NCI-H748 (cell line): ENCODE measurements at regions not wholly inside any gene's neighbourhood (a gene's known extent, or its start where the extent isn't known, plus 50 kb on each side); places are given as distances from the start of the nearest gene placed in this dataset.
"Not testable (repeated sequence)": the region's sequence is repeated elsewhere in the genome, so short reads cannot be mapped to it uniquely, and the experiment has no call there.

Source experiments
- DNase-seq: peaks from one replicate; lab custom pipeline; 2025; ENCODE audit not compliant: unreplicated experiment; lab: John Stamatoyannopoulos, UW

GRCh38 chr1:238672806-238673205 is 713.6 kb upstream of the CHRM3 start:
- DNase-seq, result no peak

GRCh38 chr1:238672262-238672661 is 714.1 kb upstream of the CHRM3 start:
- no peak for DNase-seq

GRCh38 chr1:238664139-238664538 is 722.2 kb upstream of the CHRM3 start:
- DNase-seq, result no peak

- no peak for DNase-seq
Measured at GRCh38 chr1:238660849-238661248, 725.5 kb upstream of the CHRM3 start.

- DNase-seq, result no peak
Measured at GRCh38 chr1:238658763-238659162, 727.6 kb upstream of the CHRM3 start.

GRCh38 chr1:238653693-238654321 is 732.6 kb upstream of the CHRM3 start:
- no peak for DNase-seq

- no peak for DNase-seq
Measured at GRCh38 chr1:238652346-238652968, 733.9 kb upstream of the CHRM3 start.

GRCh38 chr1:238649200-238649599 is 737.2 kb upstream of the CHRM3 start:
- DNase-seq, result no peak

GRCh38 chr1:238648751-238649150 is 737.6 kb upstream of the CHRM3 start:
- DNase-seq, result no peak

GRCh38 chr1:238648296-238648695 is 738.1 kb upstream of the CHRM3 start:
- DNase-seq, result no peak

GRCh38 chr1:238647877-238648276 is 738.5 kb upstream of the CHRM3 start:
- no peak for DNase-seq

- DNase-seq, result no peak
Measured at GRCh38 chr1:238642231-238642630, 744.1 kb upstream of the CHRM3 start.

GRCh38 chr1:238639861-238640260 is 746.5 kb upstream of the CHRM3 start:
- DNase-seq, result no peak

- DNase-seq, result no peak
Measured at GRCh38 chr1:238628110-238628509, 737.4 kb upstream of the ZP4 start.

- DNase-seq, result no peak
Measured at GRCh38 chr1:238624776-238625175, 734.1 kb upstream of the ZP4 start.

- DNase-seq, result no peak
Measured at GRCh38 chr1:238621405-238621804, 730.7 kb upstream of the ZP4 start.

- no peak for DNase-seq
Measured at GRCh38 chr1:238619652-238620051, 728.9 kb upstream of the ZP4 start.

GRCh38 chr1:238611406-238611805 is 720.7 kb upstream of the ZP4 start:
- DNase-seq, result no peak

GRCh38 chr1:238608144-238608543 is 717.4 kb upstream of the ZP4 start:
- DNase-seq, result no peak

- DNase-seq, result no peak
Measured at GRCh38 chr1:238606896-238607295, 716.2 kb upstream of the ZP4 start.

GRCh38 chr1:238606457-238606856 is 715.7 kb upstream of the ZP4 start:
- DNase-seq, result no peak

GRCh38 chr1:238604357-238604756 is 713.6 kb upstream of the ZP4 start:
- DNase-seq, result no peak

GRCh38 chr1:238601604-238602003 is 710.9 kb upstream of the ZP4 start:
- not testable (repeated sequence) for DNase-seq
